A549 (cell line): ENCODE measurements at regions not wholly inside any gene's neighbourhood (a gene's known extent, or its start where the extent isn't known, plus 50 kb on each side); places are given as distances from the start of the nearest gene placed in this dataset.

Source experiments
- ATAC-seq, 2 experiments: fragments of 200-7000 bp in 1 of 2; fragments of >200 bp in 1 of 2; cut with Nextera tagmentation in 1 of 2; cut with Tn5 transposase in 1 of 2; 3 replicates each; pipeline versions ENCODE4 v1.8.0 to v1.9.1; 2018 to 2020; ENCODE audit warnings: mild to moderate bottlenecking in 1 of 2, moderate library complexity in 1 of 2
- CTCF ChIA-PET: fragments of 300-600 bp; sonication (Branson Sonifier 250); formaldehyde crosslinking; extraction: SDS; loops from one replicate; lab custom pipeline; 2021; ENCODE audit warnings: antibody characterized with exemption, inconsistent platforms; lab: Yijun Ruan, JAX
- POLR2A ChIA-PET: fragments of 350-600 bp; formaldehyde crosslinking; extraction: SDS; loops from one replicate; lab custom pipeline; 2021; ENCODE audit warnings: antibody characterized with exemption, inconsistent platforms; lab: Yijun Ruan, JAX
- DNase-seq, 2 experiments: peaks; one replicate each; pipeline versions ENCODE4 v3.0.0 to v3.0.0-alpha.2; 2011 to 2016; ENCODE audit warnings: low read depth in 1 of 2, low spot score in 1 of 2
- FAIRE-seq: peaks from 2 replicates; lab custom pipeline; 2011; peaks lifted over from hg19 to GRCh38; lab: Jason Lieb, UNC
- H3K27ac ChIP-seq, 2 experiments: fragments of >200 bp; sonication (Bioruptor Twin); formaldehyde crosslinking; 3 replicates each; pipeline ENCODE4 v1.5.1; 2016 to 2017
- H3K4me1 ChIP-seq: fragments of >200 bp; sonication (Bioruptor Twin); formaldehyde crosslinking; 3 replicates; pipeline ENCODE4 v1.6.1; 2016
- H3K4me2 ChIP-seq: fragments of >200 bp; sonication (Bioruptor Twin); formaldehyde crosslinking; 3 replicates; pipeline ENCODE4 v1.6.1; 2016
- H3K4me3 ChIP-seq: fragments of >200 bp; sonication (Bioruptor Twin); formaldehyde crosslinking; 3 replicates; pipeline ENCODE4 v1.5.1; 2016
- H3K9me3 ChIP-seq: fragments of >200 bp; sonication (Bioruptor Twin); formaldehyde crosslinking; 3 replicates; pipeline ENCODE4 v1.6.1; 2016
- ATOH8 ChIP-seq: fragments of 250-450 bp; sonication (Bioruptor Pico); IDR thresholded peaks from 2 replicates; pipeline ENCODE4 v1.5.0; 2020; ENCODE audit warnings: low read depth, mild to moderate bottlenecking, moderate library complexity
- BCL3 ChIP-seq: fragments of >200 bp; sonication (Bioruptor Twin); formaldehyde crosslinking; IDR thresholded peaks from 3 replicates; pipeline ENCODE4 v1.6.1; 2016
- CEBPB ChIP-seq, 2 experiments: fragments of >200 bp in 1 of 2; sonication (Bioruptor Twin) in 1 of 2; formaldehyde crosslinking in 1 of 2; IDR thresholded peaks; 2 replicates each; pipeline ENCODE4 v1.6.1; 2012 to 2016
- CHD2 ChIP-seq: fragments of 150-350 bp; IDR thresholded peaks from 2 replicates; pipeline ENCODE4 v1.6.1; 2014; ENCODE audit warnings: low read length; ENCODE audit not compliant: partially characterized antibody
- E2F6 ChIP-seq: IDR thresholded peaks from 2 replicates; pipeline ENCODE4 v1.6.1; 2012; ENCODE audit warnings: low read depth, borderline replicate concordance
- EHF ChIP-seq: fragments of 250-450 bp; sonication (Bioruptor Pico); IDR thresholded peaks from 2 replicates; pipeline ENCODE4 v1.5.0; 2020; ENCODE audit warnings: mild to moderate bottlenecking
- EHMT2 ChIP-seq: fragments of 200-600 bp; sonication (generic); IDR thresholded peaks from 2 replicates; pipeline ENCODE4 v1.6.1; 2016; ENCODE audit warnings: antibody characterized with exemption, low read depth, mild to moderate bottlenecking, moderate library complexity
- ELK1 ChIP-seq: fragments of 150-350 bp; IDR thresholded peaks from 2 replicates; pipeline ENCODE4 v1.6.1; 2014; ENCODE audit warnings: low read depth, mild to moderate bottlenecking, low read length
- EP300 ChIP-seq, 2 experiments: fragments of >200 bp; sonication (Bioruptor Twin); formaldehyde crosslinking; IDR thresholded peaks; 2 replicates in 1 of 2; 3 replicates in 1 of 2; pipeline ENCODE4 v1.6.1; 2016 to 2017
- FOSB ChIP-seq: fragments of 250-450 bp; sonication (Bioruptor Pico); IDR thresholded peaks from 2 replicates; pipeline ENCODE4 v1.5.0; 2020; ENCODE audit warnings: mild to moderate bottlenecking, moderate library complexity
- HEYL ChIP-seq: fragments of 250-450 bp; sonication (Bioruptor Pico); IDR thresholded peaks from 2 replicates; pipeline ENCODE4 v1.8.0; 2021; ENCODE audit warnings: mild to moderate bottlenecking, moderate library complexity
- HMGXB4 ChIP-seq: fragments of 250-450 bp; sonication (Bioruptor Pico); IDR thresholded peaks from 2 replicates; pipeline ENCODE4 v1.5.0; 2021; ENCODE audit warnings: mild to moderate bottlenecking, moderate library complexity, borderline replicate concordance
- HOXA7 ChIP-seq: fragments of 250-450 bp; sonication (Bioruptor Pico); IDR thresholded peaks from 2 replicates; pipeline ENCODE4 v1.5.0; 2020; ENCODE audit warnings: mild to moderate bottlenecking, moderate library complexity
- HOXB5 ChIP-seq: fragments of 250-450 bp; sonication (Bioruptor Pico); IDR thresholded peaks from 2 replicates; pipeline ENCODE4 v1.5.0; 2020; ENCODE audit warnings: mild to moderate bottlenecking, moderate library complexity
- JUNB ChIP-seq: fragments of >200 bp; sonication (Bioruptor Twin); formaldehyde crosslinking; IDR thresholded peaks from 2 replicates; pipeline ENCODE4 v1.6.1; 2016
- MAFK ChIP-seq: fragments of 450-650 bp; IDR thresholded peaks from 2 replicates; pipeline ENCODE4 v1.6.1; 2014; ENCODE audit not compliant: partially characterized antibody
- NR3C1 ChIP-seq: fragments of >200 bp; sonication (Bioruptor Twin); formaldehyde crosslinking; IDR thresholded peaks from 3 replicates; pipeline ENCODE4 v1.6.1; 2017
- PBX3 ChIP-seq: IDR thresholded peaks from 2 replicates; pipeline ENCODE4 v1.6.1; 2012
- RAD21 ChIP-seq, 2 experiments: fragments of >200 bp in 1 of 2; sonication (Bioruptor Twin) in 1 of 2; formaldehyde crosslinking in 1 of 2; IDR thresholded peaks in 1 of 2; conservative IDR thresholded peaks in 1 of 2; 2 replicates in 1 of 2; 3 replicates in 1 of 2; pipeline ENCODE4 v1.6.1; 2012 to 2018; ENCODE audit warnings: inconsistent platforms in 1 of 2
- RNF2 ChIP-seq: fragments of 200-600 bp; sonication (generic); IDR thresholded peaks from 2 replicates; pipeline ENCODE4 v1.6.1; 2016; ENCODE audit warnings: low read depth, mild to moderate bottlenecking, antibody characterized with exemption, moderate library complexity, borderline replicate concordance
- SMC3 ChIP-seq: fragments of >200 bp; sonication (Bioruptor Twin); formaldehyde crosslinking; IDR thresholded peaks from 3 replicates; pipeline ENCODE4 v1.6.1; 2018; ENCODE audit warnings: inconsistent platforms
- SREBF2 ChIP-seq: fragments of 450-650 bp; IDR thresholded peaks from 2 replicates; pipeline ENCODE4 v1.6.1; 2014; ENCODE audit warnings: mild to moderate bottlenecking, moderate library complexity
- ZC3H11A ChIP-seq: fragments of 450-650 bp; IDR thresholded peaks from 2 replicates; pipeline ENCODE4 v1.6.1; 2014; ENCODE audit warnings: antibody characterized with exemption, mild to moderate bottlenecking
- WGBS: methylation state at CpG from one replicate; pipeline ENCODE4 v1.1.6; 2017; ENCODE audit errors: missing lambda C conversion rate; 5-methylcytosine and 5-hydroxymethylcytosine counted together

GRCh38 chr6:139590206-139590605 lies 215.8 kb upstream of the CITED2 start:
- peaks cover 40% of the 10 kb centered on the region for H3K4me1 ChIP-seq
- H3K4me3 ChIP-seq = no peak overlapping the region
- CTCF ChIA-PET = no interaction called here
- WGBS = 93% methylated on average over 1 of the region's 1 CpG
- no peaks in the 10 kb centered on the region for H3K9me3 ChIP-seq
- POLR2A ChIA-PET = no interaction called here
- FAIRE-seq (no peak), DNase-seq (no peak), ATAC-seq (no peak)
- no peak for TF ChIP-seq NR3C1
- no peak for TF ChIP-seq EP300 (IDR thresholded peaks at IDR 0.05)
- no peak for TF ChIP-seq FOSB
- no peak for TF ChIP-seq SMC3
- no peak for TF ChIP-seq HMGXB4 (CRISPR knock-in tag)
- TF ChIP-seq HOXA7 (CRISPR knock-in tag) = no peak
- TF ChIP-seq PBX3 = no peak
- no peak for TF ChIP-seq ZC3H11A
- TF ChIP-seq MAFK = no peak
- TF ChIP-seq JUNB = no peak
- TF ChIP-seq ATOH8 (CRISPR knock-in tag) = no peak
- no peak overlapping the region for H3K4me2 ChIP-seq
- H3K27ac ChIP-seq = 0 out of 6 replicates have a peak overlapping the region, but pooled peaks of 1 of the 2 experiments have one; percentile 36

GRCh38 chr6:139588734-139589593 lies 214.5 kb upstream of the CITED2 start:
- peak in 1 of 2 experiments; percentile 62; a peak in 3 of 6 replicates for ATAC-seq
- POLR2A ChIA-PET = no interaction called here

More at GRCh38 chr6:139588734-139589593, 214.5 kb upstream of the CITED2 start:
- Histone ChIP-seq H3K9me3 (no peaks in the 10 kb centered on the region), H3K4me3 (no peak overlapping the region), H3K4me1 (peaks cover 36% of the 10 kb centered on the region), H3K4me2 (peak overlapping the region; percentile 65), H3K27ac (peak overlapping the region; percentile 62 to 64)
- peak in 1 of 2 experiments; percentile 38 for DNase-seq
- no peak for FAIRE-seq
- TF ChIP-seq HOXB5 = no peak
- TF ChIP-seq E2F6 = no peak
- no peak for TF ChIP-seq CHD2
- no peak for TF ChIP-seq SREBF2
- TF ChIP-seq ELK1 = no peak
- TF ChIP-seq RAD21 (conservative IDR thresholded peaks at IDR 0.05 in 1 of 2, IDR thresholded peaks at IDR 0.05 in 1 of 2) = 0 out of 5 replicates have a peak, but pooled peaks of 1 of the 2 experiments have one; percentile 12
- TF ChIP-seq CEBPB (IDR thresholded peaks at IDR 0.05) = peak; percentile 43 to 56; a peak in 2 of 4 replicates
- no peak for TF ChIP-seq HEYL (CRISPR knock-in tag)
- no peak for TF ChIP-seq RNF2
- no peak for TF ChIP-seq EHMT2
- TF ChIP-seq BCL3 = no peak
- no peak for TF ChIP-seq MAFK
- TF ChIP-seq EHF (CRISPR knock-in tag) = no peak
- WGBS = 56% methylated on average over 4 of the region's 4 CpGs
- CTCF ChIA-PET = interaction anchor here (0.7 to 1.0 kb wide), 2 partner anchors 431 to 1732 kb away, joined by 3 to 4 read pairs; no protein-coding TSS in a partner anchor
